Fibroblast of the aortic adventitia (primary cell): ENCODE measurements at regions not wholly inside any gene's neighbourhood (a gene's known extent, or its start where the extent isn't known, plus 50 kb on each side); places are given as distances from the start of the nearest gene placed in this dataset.

ENCODE experiments used
- DNase-seq: peaks from one replicate; pipeline ENCODE4 v3.0.0-alpha.2; 2010; ENCODE audit warnings: low read depth
- H3K4me3 ChIP-seq: 2 replicates; pipeline ENCODE4 v1.5.1; 2011; ENCODE audit warnings: low read depth, mild to moderate bottlenecking, control low read depth, low read length, moderate library complexity
- CTCF ChIP-seq: IDR thresholded peaks from 2 replicates; pipeline ENCODE4 v1.5.1; 2011; ENCODE audit warnings: mild to moderate bottlenecking, low read length, control low read depth, inconsistent platforms; ENCODE audit not compliant: insufficient read depth

- no peak overlapping the region for H3K4me3 ChIP-seq
- TF ChIP-seq CTCF = no peak
- no peak for DNase-seq
Measured at GRCh38 chr13:111954661-111955411, 112.1 kb upstream of the SOX1 start.

GRCh38 chr13:111955412-111956065, 111.4 kb upstream of the SOX1 start:
- no peak for DNase-seq
- no peak for TF ChIP-seq CTCF
- H3K4me3 ChIP-seq = no peak overlapping the region

- DNase-seq = no peak
- TF ChIP-seq CTCF = no peak
- no peak overlapping the region for H3K4me3 ChIP-seq
Measured at GRCh38 chr13:111956261-111957151, 110.4 kb upstream of the SOX1 start.

- no peak for TF ChIP-seq CTCF
- DNase-seq = no peak
- no peak overlapping the region for H3K4me3 ChIP-seq
Measured at GRCh38 chr13:111957913-111958450, 109.0 kb upstream of the SOX1 start.

GRCh38 chr13:111958612-111959395, 108.1 kb upstream of the SOX1 start:
- no peak for DNase-seq
- TF ChIP-seq CTCF = no peak
- H3K4me3 ChIP-seq = no peak overlapping the region
